HepG2 (cell line): ENCODE measurements at regions not wholly inside any gene's neighbourhood (a gene's known extent, or its start where the extent isn't known, plus 50 kb on each side); places are given as distances from the start of the nearest gene placed in this dataset.

Experiments used
- ATAC-seq: fragments of 200-7000 bp; cut with Tn5 transposase; 3 replicates; pipeline ENCODE4 v1.9.1; 2020; ENCODE audit warnings: mild to moderate bottlenecking, moderate library complexity
- BruUV-seq: library from RNA; stranded (reverse); fragments of 400-500 nt; replicated peaks from 2 replicates; lab custom pipeline; 2021; lab: Mats Ljungman, UMichigan
- CTCF ChIA-PET: fragments of 300-600 bp; formaldehyde crosslinking; extraction: SDS; loops from one replicate; lab custom pipeline; 2021; ENCODE audit warnings: low total read pairs, inconsistent platforms, low intra/inter-chr PET ratio; lab: Yijun Ruan, JAX
- POLR2A ChIA-PET: fragments of 350-600 bp; sonication (Branson Sonifier 250); formaldehyde crosslinking; loops from one replicate; lab custom pipeline; 2020; ENCODE audit warnings: antibody characterized with exemption, inconsistent platforms; lab: Yijun Ruan, JAX
- DNase-seq: peaks from one replicate; pipeline ENCODE4 v3.0.0-alpha.2; 2015; ENCODE audit warnings: low spot score
- FAIRE-seq: peaks from 3 replicates; lab custom pipeline; 2011; peaks lifted over from hg19 to GRCh38; lab: Jason Lieb, UNC
- H2AFZ ChIP-seq: one replicate; pipeline ENCODE4 v1.6.1; 2011; ENCODE audit warnings: low read length, inconsistent platforms
- H3K27ac ChIP-seq: fragments of 300-600 bp; 3 replicates; pipeline ENCODE4 v1.8.0; 2011; ENCODE audit warnings: mixed run types, mild to moderate bottlenecking, mixed read lengths, low read length, inconsistent platforms; ENCODE audit not compliant: insufficient read depth; ENCODE audit errors: extremely low read length
- H3K27me3 ChIP-seq, 2 experiments: fragments of 200-600 bp in 1 of 2; 2 replicates in 1 of 2; 3 replicates in 1 of 2; pipeline versions ENCODE4 v1.6.0 to v1.8.0; 2011; ENCODE audit warnings: low read length in 2 of 2, mild to moderate bottlenecking in 2 of 2, moderate library complexity in 2 of 2, inconsistent platforms in 1 of 2; ENCODE audit not compliant: insufficient read depth in 2 of 2, control insufficient read depth in 1 of 2
- H3K36me3 ChIP-seq, 2 experiments: fragments of 200-600 bp in 1 of 2; replicated peaks in 1 of 2; 2 replicates in 1 of 2; 3 replicates in 1 of 2; pipeline versions ENCODE4 v1.5.1 to v1.8.0; 2011; ENCODE audit warnings: low read length in 2 of 2, inconsistent platforms in 1 of 2; ENCODE audit not compliant: insufficient read depth in 2 of 2, control insufficient read depth in 1 of 2
- H3K4me1 ChIP-seq: 2 replicates; pipeline ENCODE4 v1.5.1; 2012; ENCODE audit warnings: low read length, inconsistent platforms; ENCODE audit not compliant: insufficient read depth
- H3K4me2 ChIP-seq: 2 replicates; pipeline ENCODE4 v1.6.0; 2011; ENCODE audit warnings: low read depth, low read length, inconsistent platforms
- H3K4me3 ChIP-seq, 3 experiments: fragments of 200-600 bp in 1 of 3; sonication (generic), shearing (Covaris generic) in 1 of 3; replicated peaks in 1 of 3; 2 replicates each; pipeline ENCODE4 v1.5.1; 2011 to 2016; ENCODE audit warnings: low read length in 3 of 3, inconsistent platforms in 2 of 3, low read depth in 2 of 3, mild to moderate bottlenecking in 2 of 3, control low read depth in 1 of 3, mixed read lengths in 1 of 3; ENCODE audit not compliant: insufficient read depth in 1 of 3
- H3K79me2 ChIP-seq: one replicate; pipeline ENCODE4 v1.6.1; 2011; ENCODE audit warnings: low read length, inconsistent platforms; ENCODE audit not compliant: insufficient read depth
- H3K9ac ChIP-seq: 2 replicates; pipeline ENCODE4 v1.6.0; 2011; ENCODE audit warnings: mild to moderate bottlenecking, low read depth, low read length, inconsistent platforms; ENCODE audit not compliant: insufficient read depth
- H3K9me3 ChIP-seq: 2 replicates; pipeline ENCODE4 v1.5.1; 2012; ENCODE audit warnings: mild to moderate bottlenecking, low read length
- H4K20me1 ChIP-seq: 2 replicates; pipeline ENCODE4 v1.6.0; 2011; ENCODE audit warnings: inconsistent platforms, mild to moderate bottlenecking, low read length, moderate library complexity; ENCODE audit not compliant: insufficient read depth
- CEBPG ChIP-seq: IDR thresholded peaks from 2 replicates; pipeline ENCODE4 v1.6.1; 2016
- ESRRA ChIP-seq: sonication (generic); formaldehyde crosslinking; IDR thresholded peaks from 2 replicates; pipeline ENCODE4 v1.5.1; 2020; ENCODE audit warnings: mild to moderate bottlenecking, low read depth, missing genetic modification reagents
- HMG20A ChIP-seq: IDR thresholded peaks from 2 replicates; pipeline ENCODE4 v1.6.1; 2016; ENCODE audit warnings: borderline replicate concordance
- SOX6 ChIP-seq, 2 experiments: fragments of 450-650 bp in 1 of 2; sonication (generic) in 1 of 2; formaldehyde crosslinking in 1 of 2; IDR thresholded peaks; 2 replicates each; pipeline versions ENCODE4 v1.4.0 to v1.6.1; 2017 to 2020; ENCODE audit warnings: antibody characterized with exemption in 1 of 2, mild to moderate bottlenecking in 1 of 2, missing genetic modification reagents in 1 of 2
- SRF ChIP-seq: IDR thresholded peaks from 2 replicates; pipeline ENCODE4 v1.6.1; 2011; ENCODE audit warnings: mild to moderate bottlenecking, low read depth, low read length, moderate library complexity
- U2AF1 ChIP-seq: fragments of 200-400 bp; formaldehyde crosslinking; optimal IDR thresholded peaks from 2 replicates; pipeline ENCODE3; 2017; ENCODE audit warnings: mild to moderate bottlenecking, low read depth, low read length
- ZNF138 ChIP-seq: sonication (generic); formaldehyde crosslinking; IDR thresholded peaks from 2 replicates; pipeline ENCODE4 v1.5.0; 2020; ENCODE audit warnings: mild to moderate bottlenecking, low read depth, missing genetic modification reagents
- ZNF451 ChIP-seq: sonication (generic); formaldehyde crosslinking; IDR thresholded peaks from 2 replicates; pipeline ENCODE4 v1.5.0; 2020; ENCODE audit warnings: mild to moderate bottlenecking, missing genetic modification reagents
- ZNF570 ChIP-seq: sonication (generic); formaldehyde crosslinking; IDR thresholded peaks from 2 replicates; pipeline ENCODE4 v1.4.0; 2020; ENCODE audit warnings: mild to moderate bottlenecking, missing genetic modification reagents, borderline replicate concordance
- WGBS: methylation state at CpG from one replicate; pipeline ENCODE4 v1.1.6; 2017; ENCODE audit warnings: low lambda C conversion rate; 5-methylcytosine and 5-hydroxymethylcytosine counted together
- in situ Hi-C: cut with HindIII; loops from 2 replicates; pipeline ENCODE4 v1.10.0; 2017; ENCODE audit warnings: low pct_unique_long_range_greater_than_20kb; ENCODE audit not compliant: extremely low pct_ligation_motif_present
- intact Hi-C: fragments of 100-400 bp; cut with micrococcal nuclease; formaldehyde crosslinking; loops from one replicate; pipeline ENCODE4 v1.10.0; 2022; ENCODE audit not compliant: unreplicated experiment
- TF ChIP-seq, protein P1 (sequence below): sonication (generic); formaldehyde crosslinking; IDR thresholded peaks from 2 replicates; pipeline ENCODE4 v1.8.1; 2023; ENCODE audit warnings: missing genetic modification reagents, mild to moderate bottlenecking, borderline replicate concordance
- TF ChIP-seq, protein P2 (sequence below): sonication (generic); formaldehyde crosslinking; IDR thresholded peaks from 2 replicates; pipeline ENCODE4 v1.8.0; 2023; ENCODE audit warnings: mild to moderate bottlenecking, missing genetic modification reagents
- TF ChIP-seq, protein P3 (sequence below): sonication (generic); formaldehyde crosslinking; IDR thresholded peaks from 2 replicates; pipeline ENCODE4 v1.5.0; 2020; ENCODE audit warnings: missing genetic modification reagents
- TF ChIP-seq, protein P4 (sequence below): sonication (generic); formaldehyde crosslinking; IDR thresholded peaks from 2 replicates; pipeline ENCODE4 v1.4.0; 2020; ENCODE audit warnings: missing genetic modification reagents
- TF ChIP-seq, protein P5 (sequence below): sonication (generic); formaldehyde crosslinking; IDR thresholded peaks from 2 replicates; pipeline ENCODE4 v1.4.0; 2020; ENCODE audit warnings: missing genetic modification reagents, borderline replicate concordance
- TF ChIP-seq, protein P6 (sequence below): sonication (generic); formaldehyde crosslinking; IDR thresholded peaks from 2 replicates; pipeline ENCODE4 v1.4.0; 2020; ENCODE audit warnings: mild to moderate bottlenecking, low read depth, missing genetic modification reagents

DNA sequence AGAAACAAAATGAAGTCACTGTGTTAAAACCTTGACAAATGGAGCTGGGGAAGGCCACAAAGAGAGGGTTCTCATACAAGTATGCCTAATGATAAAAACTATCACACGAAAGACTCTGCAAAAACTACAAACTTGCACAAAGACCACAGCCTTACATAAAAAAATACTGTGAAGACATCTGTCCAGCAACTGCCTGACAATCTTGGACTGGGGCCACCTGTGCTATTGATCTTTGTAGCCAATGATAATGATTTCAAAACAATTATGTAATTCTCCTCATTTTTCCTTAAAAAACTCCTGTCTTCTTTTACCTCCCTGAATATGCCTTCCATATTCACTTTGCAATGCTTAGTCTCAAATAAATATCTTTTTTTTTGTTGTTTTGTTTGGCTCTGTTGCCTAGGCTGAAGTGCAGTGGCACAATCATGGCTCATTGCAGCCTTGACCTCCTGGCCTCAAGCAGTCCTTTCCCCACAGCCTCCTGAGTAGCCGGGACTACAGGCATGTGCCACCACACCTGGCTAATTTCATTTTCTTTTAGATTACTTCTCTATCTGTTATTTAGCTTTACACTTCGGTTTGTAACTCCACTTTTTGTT lies 79.4 kb upstream of the RHOU start:
- peak; percentile 50 for DNase-seq
- CTCF ChIA-PET: no interaction called here
- TF ChIP-seq, protein P1, sequence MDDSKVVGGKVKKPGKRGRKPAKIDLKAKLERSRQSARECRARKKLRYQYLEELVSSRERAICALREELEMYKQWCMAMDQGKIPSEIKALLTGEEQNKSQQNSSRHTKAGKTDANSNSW (CRISPR knock-in tag): no peak
- TF ChIP-seq ESRRA (CRISPR knock-in tag) (no peak), U2AF1 (no peak), SRF (no peak), SOX6 (IDR thresholded peaks at IDR 0.05) (no peak), SOX6 (CRISPR knock-in tag; IDR thresholded peaks at IDR 0.05) (no peak), ZNF570 (CRISPR knock-in tag) (no peak), CEBPG (CRISPR knock-in tag) (peak; percentile 33; the same call in 1 of the 2 replicates), ZNF138 (CRISPR knock-in tag) (no peak), HMG20A (peak; percentile 62; the same call in 1 of the 2 replicates), ZNF451 (CRISPR knock-in tag) (no peak)
- TF ChIP-seq, protein P2, sequence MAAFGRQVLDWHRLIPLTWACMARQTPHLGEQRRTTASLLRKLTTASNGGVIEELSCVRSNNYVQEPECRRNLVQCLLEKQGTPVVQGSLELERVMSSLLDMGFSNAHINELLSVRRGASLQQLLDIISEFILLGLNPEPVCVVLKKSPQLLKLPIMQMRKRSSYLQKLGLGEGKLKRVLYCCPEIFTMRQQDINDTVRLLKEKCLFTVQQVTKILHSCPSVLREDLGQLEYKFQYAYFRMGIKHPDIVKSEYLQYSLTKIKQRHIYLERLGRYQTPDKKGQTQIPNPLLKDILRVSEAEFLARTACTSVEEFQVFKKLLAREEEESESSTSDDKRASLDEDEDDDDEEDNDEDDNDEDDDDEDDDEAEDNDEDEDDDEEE (CRISPR knock-in tag): no peak
- TF ChIP-seq, protein P3, sequence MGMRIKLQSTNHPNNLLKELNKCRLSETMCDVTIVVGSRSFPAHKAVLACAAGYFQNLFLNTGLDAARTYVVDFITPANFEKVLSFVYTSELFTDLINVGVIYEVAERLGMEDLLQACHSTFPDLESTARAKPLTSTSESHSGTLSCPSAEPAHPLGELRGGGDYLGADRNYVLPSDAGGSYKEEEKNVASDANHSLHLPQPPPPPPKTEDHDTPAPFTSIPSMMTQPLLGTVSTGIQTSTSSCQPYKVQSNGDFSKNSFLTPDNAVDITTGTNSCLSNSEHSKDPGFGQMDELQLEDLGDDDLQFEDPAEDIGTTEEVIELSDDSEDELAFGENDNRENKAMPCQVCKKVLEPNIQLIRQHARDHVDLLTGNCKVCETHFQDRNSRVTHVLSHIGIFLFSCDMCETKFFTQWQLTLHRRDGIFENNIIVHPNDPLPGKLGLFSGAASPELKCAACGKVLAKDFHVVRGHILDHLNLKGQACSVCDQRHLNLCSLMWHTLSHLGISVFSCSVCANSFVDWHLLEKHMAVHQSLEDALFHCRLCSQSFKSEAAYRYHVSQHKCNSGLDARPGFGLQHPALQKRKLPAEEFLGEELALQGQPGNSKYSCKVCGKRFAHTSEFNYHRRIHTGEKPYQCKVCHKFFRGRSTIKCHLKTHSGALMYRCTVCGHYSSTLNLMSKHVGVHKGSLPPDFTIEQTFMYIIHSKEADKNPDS (CRISPR knock-in tag): no peak
- TF ChIP-seq, protein P4, sequence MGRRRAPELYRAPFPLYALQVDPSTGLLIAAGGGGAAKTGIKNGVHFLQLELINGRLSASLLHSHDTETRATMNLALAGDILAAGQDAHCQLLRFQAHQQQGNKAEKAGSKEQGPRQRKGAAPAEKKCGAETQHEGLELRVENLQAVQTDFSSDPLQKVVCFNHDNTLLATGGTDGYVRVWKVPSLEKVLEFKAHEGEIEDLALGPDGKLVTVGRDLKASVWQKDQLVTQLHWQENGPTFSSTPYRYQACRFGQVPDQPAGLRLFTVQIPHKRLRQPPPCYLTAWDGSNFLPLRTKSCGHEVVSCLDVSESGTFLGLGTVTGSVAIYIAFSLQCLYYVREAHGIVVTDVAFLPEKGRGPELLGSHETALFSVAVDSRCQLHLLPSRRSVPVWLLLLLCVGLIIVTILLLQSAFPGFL (CRISPR knock-in tag): no peak
- TF ChIP-seq, protein P5, sequence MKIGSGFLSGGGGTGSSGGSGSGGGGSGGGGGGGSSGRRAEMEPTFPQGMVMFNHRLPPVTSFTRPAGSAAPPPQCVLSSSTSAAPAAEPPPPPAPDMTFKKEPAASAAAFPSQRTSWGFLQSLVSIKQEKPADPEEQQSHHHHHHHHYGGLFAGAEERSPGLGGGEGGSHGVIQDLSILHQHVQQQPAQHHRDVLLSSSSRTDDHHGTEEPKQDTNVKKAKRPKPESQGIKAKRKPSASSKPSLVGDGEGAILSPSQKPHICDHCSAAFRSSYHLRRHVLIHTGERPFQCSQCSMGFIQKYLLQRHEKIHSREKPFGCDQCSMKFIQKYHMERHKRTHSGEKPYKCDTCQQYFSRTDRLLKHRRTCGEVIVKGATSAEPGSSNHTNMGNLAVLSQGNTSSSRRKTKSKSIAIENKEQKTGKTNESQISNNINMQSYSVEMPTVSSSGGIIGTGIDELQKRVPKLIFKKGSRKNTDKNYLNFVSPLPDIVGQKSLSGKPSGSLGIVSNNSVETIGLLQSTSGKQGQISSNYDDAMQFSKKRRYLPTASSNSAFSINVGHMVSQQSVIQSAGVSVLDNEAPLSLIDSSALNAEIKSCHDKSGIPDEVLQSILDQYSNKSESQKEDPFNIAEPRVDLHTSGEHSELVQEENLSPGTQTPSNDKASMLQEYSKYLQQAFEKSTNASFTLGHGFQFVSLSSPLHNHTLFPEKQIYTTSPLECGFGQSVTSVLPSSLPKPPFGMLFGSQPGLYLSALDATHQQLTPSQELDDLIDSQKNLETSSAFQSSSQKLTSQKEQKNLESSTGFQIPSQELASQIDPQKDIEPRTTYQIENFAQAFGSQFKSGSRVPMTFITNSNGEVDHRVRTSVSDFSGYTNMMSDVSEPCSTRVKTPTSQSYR (CRISPR knock-in tag): no peak
- TF ChIP-seq, protein P6, sequence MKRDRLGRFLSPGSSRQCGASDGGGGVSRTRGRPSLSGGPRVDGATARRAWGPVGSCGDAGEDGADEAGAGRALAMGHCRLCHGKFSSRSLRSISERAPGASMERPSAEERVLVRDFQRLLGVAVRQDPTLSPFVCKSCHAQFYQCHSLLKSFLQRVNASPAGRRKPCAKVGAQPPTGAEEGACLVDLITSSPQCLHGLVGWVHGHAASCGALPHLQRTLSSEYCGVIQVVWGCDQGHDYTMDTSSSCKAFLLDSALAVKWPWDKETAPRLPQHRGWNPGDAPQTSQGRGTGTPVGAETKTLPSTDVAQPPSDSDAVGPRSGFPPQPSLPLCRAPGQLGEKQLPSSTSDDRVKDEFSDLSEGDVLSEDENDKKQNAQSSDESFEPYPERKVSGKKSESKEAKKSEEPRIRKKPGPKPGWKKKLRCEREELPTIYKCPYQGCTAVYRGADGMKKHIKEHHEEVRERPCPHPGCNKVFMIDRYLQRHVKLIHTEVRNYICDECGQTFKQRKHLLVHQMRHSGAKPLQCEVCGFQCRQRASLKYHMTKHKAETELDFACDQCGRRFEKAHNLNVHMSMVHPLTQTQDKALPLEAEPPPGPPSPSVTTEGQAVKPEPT (CRISPR knock-in tag): no peak

More for the DNA sequence above, 79.4 kb upstream of the RHOU start:
- POLR2A ChIA-PET: interaction anchor here (0.6 kb wide), 1 partner anchor 553 kb away, joined by 3 read pairs; no protein-coding TSS in a partner anchor
- peaks cover under 1% of the 10 kb centered on the region for H4K20me1 ChIP-seq
- intact Hi-C loops: no loop called here
- WGBS: 17% methylated on average over 3 of the region's 3 CpGs
- H3K36me3 ChIP-seq: no peaks in the 10 kb centered on the region
- H2AFZ ChIP-seq: no peak overlapping the region
- no TSS peak for BruUV-seq
- peak overlapping the region; percentile 48; the same call in 1 of the 2 replicates for H3K9ac ChIP-seq
- no peak for FAIRE-seq
- peaks cover under 1% of the 10 kb centered on the region for H3K79me2 ChIP-seq
- in situ Hi-C loops: no loop called here
- no peaks in the 10 kb centered on the region for H3K9me3 ChIP-seq
- no peak overlapping the region for H3K4me3 ChIP-seq
- H3K4me1 ChIP-seq: peaks cover 27% of the 10 kb centered on the region
- H3K4me2 ChIP-seq: no peak overlapping the region
- peak overlapping the region; percentile 63 for H3K27ac ChIP-seq
- ATAC-seq: peak; percentile 76
- no peaks in the 10 kb centered on the region for H3K27me3 ChIP-seq
